ENCODE measurements at regions not wholly inside any gene's neighbourhood (a gene's known extent, or its start where the extent isn't known, plus 50 kb on each side); places are given as distances from the start of the nearest gene placed in this dataset.
A peak's percentile ranks its signal among the peaks of the same experiment; 100 is the strongest.
"Not testable (repeated sequence)": the region's sequence is repeated elsewhere in the genome, so short reads cannot be mapped to it uniquely, and the experiment has no call there.

DNA sequence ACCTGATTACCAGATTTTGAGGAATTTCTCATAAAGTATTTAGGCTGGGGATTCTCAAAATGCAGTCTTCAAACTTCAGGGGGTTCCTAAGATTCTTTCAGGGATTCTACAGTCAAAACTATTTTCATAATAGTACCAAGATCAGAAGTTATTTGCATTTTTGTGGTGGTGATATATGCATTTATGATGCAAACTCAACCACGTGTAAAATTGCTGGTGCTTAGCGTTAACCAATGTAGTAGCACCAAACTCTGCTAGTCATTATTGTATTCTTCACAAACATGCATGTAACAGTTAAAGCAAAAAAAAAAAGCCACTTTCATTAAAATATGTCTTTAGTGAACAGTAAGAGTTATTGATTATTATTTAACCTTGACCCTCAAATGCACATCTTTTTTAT, 274.9 kb upstream of the DNAJC19 start:
- DNase-seq (ENCODE audit: low spot score): no peak

DNA sequence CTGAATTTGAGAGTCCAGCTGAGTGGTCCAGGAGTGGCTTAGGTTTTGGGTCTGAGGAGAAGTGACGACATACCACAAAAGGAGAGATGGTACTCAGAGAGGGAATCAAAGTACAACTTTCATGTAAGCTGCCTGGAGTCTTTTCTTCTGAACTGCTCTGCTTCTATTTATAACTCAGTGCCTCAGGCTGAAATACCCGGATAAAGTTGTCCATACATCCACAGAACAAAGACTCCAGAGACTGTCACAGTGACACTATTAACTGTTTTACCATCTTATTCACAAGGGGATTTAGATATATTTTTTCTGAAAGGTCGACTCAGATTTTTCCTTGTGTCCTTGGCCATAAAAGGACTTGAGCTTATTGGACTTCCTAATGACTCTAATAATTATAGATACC, 264.3 kb upstream of the DNAJC19 start:
- no peak for DNase-seq (ENCODE audit: low spot score)

DNA sequence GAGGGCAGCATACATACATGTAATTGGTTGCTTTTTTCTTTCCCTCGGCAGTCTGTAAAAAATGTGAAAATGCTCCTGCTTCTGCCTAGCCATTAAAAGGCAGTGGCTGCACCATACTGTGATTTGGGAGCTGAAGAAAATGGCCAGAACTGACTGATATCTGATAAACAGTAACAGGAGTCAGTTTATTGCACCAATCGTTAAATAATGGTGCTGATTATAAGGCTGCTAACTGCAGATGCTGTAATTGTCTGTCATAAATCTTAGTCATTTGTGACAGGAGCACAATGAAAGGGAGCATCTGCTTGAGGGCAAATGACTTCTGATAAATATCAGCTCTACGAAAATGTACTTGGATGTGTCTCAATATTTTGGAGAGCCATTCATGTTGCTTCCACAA, 263.1 kb upstream of the DNAJC19 start:
- DNase-seq (ENCODE audit: low spot score): no peak

DNA sequence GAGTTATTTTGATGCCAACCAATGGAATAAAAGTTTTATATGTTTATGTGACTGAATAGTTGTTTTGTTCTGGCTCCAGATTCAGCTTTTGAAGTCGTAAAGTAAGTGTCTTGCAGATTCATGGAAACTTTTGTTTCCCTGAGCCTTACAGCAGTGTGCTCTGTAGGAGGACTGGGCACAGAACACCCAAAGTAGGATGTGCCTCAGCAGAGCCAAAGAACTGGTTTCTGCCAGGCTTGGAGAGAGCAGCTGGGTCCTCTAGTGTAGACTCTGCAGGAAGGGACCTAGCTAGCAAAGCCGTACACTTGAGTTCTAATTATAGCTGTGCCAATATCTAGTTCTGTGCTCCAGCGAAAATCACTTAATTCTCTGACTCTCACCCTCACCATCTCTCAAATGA, 261.2 kb upstream of the DNAJC19 start:
- DNase-seq (ENCODE audit: low spot score): no peak

DNA sequence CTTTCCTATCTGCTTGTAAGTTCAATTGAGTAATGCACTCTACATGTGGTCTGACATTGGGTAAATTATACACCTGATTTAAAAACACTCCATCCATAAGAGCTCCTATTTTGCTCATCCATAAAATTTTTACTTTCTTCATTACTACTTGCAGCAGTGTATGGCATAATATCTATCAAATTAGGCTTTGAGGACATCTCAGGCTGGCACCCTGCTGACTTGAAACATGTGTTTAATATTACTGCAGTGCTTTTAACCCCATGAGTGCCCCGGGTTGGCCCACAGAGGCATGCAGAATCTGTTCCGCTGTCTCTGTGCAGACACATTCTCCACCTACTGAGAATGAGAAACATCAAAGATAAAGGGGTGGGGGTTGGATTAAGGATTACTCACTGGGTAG, 249.9 kb upstream of the DNAJC19 start:
- DNase-seq (ENCODE audit: low spot score): no peak

DNA sequence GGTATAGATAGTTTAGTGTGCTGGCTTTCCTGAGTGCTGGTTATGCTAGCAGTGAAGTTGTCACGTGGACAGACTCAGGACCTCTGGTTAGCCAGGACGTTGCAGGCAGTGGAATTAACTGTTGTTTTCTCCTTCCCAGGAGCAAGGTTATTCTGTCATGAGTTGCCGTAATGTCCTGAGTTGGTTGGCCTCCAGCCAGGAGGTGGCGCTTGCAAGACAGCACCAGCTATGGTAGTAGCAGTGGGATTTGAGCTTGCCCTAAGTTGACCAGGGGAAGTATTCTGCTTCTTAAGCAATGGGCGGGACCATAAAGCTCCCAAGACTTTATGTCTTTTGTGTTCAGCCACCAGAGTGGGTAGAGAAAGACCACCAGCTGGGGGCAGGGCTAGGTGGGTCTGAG, 240.7 kb upstream of the DNAJC19 start:
- DNase-seq (ENCODE audit: low spot score): no peak

DNA sequence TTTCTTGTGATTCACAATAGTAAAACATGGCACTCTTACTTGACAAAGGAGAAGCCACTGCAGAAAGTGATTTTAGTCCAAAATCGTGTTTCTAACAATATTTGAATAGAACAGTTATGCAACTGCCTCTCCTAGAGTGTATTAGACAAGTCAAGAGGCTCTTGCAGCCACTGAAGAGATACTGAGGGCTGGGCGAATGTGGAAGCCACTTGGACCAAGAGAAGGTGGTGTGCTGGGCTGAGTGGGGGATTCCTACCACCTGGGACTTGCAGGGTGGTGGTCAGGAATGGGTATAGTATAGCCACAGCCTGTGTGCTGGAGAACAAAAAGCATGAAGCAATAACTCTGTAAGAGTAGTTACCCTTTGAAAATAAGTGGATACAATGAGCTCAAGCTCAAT, 223.8 kb upstream of the DNAJC19 start:
- no peak for DNase-seq (ENCODE audit: low spot score)

DNA sequence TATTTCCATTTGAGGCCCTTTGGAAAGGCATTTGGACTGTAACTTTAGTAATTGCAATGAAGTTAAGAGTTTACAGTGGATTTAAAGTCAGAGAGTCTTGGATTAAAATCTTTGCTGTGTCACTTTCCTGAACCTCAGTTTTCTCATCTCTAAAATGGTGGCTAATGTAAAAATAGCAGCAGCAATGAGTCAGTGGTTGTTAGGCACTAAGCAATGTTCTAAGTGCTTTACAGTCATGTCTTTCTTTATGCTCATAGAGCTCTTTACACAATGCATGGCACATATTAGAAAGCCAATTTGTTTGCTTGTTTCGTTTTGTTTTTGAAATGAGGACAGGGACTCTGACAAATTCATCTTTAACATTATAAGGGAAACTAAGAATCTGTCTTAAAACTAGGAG, 222.7 kb upstream of the DNAJC19 start:
- DNase-seq (ENCODE audit: low spot score): no peak

DNA sequence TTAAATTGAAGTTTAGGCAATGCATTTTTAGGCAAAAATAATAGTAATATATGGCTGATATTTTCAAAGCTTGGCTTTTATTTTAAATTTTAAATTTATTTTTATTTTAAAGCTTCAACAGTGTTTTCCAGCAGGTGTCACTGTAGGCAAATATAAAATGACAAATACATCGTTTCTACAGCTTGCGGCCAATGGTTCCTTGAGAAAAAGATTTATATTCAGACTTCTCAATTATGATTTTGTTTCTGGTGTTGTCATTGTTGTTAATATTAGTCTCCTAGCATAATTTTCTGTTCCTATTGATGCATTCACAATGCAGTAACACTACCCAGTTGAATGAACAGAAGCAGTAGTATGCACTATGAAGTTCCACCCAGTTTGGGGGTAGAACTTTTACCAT, 220.7 kb upstream of the DNAJC19 start:
- DNase-seq (ENCODE audit: low spot score): peak; percentile 40

DNA sequence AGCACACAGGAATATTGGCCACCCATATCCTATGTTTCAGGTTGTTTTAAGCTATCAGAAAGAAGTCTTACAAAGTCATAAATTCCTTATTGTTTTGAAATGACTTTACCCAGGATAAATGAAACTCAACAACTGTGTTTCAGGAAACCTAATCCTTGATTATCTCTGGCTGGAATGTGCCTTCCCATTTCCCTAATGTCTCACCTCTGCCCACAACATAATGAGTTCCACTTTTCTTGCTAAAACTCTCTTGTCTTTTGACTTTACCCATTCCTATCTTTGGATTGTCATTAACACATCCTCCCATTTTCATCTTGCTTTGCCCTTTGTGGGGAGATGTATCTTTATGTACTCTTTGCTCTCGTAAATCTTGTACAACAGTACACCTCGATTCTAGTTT, 200.0 kb upstream of the DNAJC19 start:
- DNase-seq (ENCODE audit: low spot score): no peak

DNA sequence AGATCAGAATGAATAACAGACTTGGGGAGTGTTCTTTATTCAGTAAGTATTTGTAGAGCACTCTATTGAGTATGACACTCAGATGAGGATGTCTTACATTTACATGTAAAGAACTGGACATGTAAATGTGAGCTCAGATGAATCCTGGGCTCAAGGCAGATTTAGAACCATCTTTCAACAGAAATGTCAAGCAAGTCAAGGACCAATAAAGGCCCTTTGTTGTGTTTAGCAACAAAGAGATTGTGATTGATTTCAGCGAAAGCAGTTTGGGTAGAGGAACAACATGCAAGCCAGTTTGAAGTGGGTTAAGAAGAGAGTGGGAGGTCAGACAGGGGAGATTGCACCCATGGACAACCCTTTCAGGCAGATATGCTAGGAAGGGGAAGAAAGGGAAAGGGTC, 194.2 kb upstream of the DNAJC19 start:
- no peak for DNase-seq (ENCODE audit: low spot score)

DNA sequence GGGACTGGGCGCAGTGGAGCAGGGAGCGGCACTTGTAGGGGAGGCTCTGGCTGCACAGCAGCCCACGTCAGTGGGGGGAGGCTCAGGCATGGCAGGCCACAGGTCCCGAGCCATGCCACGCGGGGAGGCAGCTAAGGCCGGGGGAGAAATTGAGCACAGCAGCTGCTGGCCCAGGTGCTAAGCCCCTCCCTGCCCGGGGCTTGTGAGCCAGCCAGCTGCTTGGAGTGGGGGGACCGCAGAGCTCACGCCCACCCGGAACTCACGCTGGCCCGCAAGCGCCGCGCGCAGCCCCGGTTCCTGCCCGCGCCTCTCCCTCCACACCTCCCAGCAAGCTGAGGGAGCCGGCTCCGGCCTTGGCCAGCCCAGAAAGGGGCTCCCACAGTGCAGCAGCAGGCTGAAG, 193.5 kb upstream of the DNAJC19 start:
- not testable (repeated sequence) for DNase-seq (ENCODE audit: low spot score)

DNA sequence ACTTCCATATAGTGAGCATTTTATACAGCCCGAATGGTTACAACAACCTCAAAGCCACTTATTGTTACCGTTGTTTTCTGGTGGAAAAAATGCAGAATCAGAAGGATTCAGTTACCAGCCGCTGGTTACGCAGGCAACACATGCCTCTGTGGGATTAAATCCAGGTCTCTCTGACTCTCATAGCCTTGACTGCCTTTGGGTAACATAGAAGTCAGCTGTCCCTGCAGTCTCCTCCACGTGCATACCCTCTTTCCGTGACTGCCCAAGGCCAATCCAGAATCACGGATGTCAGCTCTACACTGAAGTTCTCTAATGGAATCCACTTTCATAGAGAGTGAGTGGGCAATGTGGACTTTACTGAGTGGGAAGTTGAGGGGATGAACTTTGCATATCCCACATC, 189.5 kb upstream of the DNAJC19 start:
- DNase-seq (ENCODE audit: low spot score): no peak

DNA sequence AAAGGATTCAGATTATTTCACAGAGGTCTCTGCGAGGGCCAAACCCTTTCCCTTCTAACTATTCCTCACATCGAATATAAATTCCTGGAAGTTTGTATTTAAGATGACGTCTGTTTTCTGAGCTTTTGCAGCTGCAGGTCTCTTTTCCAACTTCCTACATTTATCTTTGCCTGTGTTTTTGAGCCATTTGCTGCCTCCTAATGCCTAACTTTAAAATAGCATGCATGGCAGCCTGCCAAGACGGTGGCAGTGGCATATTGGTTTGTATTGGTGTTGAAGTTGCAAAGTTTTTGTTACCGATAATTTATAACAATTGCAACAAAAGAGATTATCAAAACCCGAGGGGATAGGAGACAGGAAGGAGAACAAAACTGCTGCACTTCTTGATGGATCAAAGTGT, 187.1 kb upstream of the DNAJC19 start:
- peak; percentile 73 for DNase-seq (ENCODE audit: low spot score)

DNA sequence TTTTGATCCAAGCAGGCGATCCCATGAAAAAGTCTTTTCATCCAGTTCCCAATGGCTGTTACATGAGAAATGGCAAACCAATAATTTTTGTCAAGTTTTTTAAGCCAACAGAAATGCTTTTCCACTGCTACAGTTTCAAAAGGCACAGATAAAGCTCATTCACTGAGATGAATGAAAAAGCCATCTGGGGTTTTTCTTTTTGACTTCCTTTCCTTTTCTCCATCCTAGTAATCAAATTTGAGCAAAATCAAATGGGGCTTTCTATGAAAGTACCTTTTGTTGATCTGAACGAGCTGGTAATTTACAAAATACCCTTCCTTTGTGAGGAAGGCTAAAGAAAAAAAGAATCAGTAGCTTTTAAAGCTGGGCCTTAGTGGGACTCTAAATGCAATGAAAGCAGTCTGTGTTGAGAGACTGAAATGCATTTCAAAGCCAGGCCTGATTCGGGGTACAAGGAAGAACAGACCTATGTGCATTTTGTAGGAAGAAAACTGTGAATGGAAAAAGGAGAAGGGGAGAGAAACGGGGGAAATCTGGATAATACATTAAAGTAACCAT, 185.2 kb upstream of the DNAJC19 start:
- DNase-seq (ENCODE audit: low spot score): no peak

DNA sequence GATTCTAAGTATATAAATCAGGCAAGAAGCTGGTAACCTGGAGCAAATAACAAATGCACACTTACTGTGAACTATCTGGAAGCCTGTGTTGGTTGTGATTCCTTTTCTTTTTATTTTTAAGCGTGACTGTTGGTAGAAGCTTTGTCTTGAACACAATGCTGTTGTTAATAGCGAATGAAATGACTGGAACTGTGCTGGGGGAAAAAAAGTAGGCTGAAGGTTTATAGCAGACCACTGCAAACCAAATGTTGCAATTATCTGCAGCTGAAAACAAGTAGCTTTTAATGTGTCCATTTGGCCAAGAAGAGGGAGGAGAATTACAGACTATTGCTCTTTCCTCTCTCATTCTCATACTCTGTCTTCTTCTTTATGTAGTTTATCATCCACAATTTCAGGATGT, 184.5 kb upstream of the DNAJC19 start:
- no peak for DNase-seq (ENCODE audit: low spot score)

DNA sequence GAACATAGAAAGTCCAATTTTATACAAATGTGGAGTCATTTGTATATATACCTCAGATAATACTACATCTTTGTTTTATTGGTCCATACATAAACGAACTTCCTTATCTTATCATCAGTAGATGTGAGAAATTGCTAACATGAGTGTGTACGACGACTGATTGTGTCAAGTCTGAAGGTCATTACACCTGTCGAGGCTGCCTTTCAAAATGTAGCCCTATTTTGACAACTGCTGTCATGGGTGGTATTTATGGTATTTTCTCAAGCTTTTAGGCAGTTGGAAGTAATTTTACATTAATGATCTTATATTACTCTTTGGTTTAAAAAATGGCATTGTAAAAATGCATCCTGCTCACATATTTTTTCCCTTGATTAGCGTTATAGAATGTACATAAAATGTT, 183.7 kb upstream of the DNAJC19 start:
- no peak for DNase-seq (ENCODE audit: low spot score)

DNA sequence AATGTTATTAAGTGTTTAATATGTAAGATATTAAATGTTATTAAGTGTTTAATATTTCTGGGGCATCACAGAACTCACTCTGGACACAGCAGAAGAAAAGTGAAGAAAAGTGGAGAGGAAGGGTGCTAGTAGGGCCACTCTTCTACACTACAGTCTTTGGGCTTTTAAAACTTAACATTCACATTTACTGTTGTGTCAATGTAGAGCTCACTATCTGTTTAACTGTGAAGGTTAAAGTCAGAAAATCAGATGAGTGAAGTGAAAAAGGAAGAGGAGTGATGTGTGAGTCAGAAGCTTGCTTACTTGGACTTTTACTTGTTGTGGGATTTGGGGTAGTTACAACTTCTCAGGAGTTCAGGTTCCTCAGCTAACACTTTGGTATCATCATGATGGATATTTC, 145.3 kb upstream of the DNAJC19 start:
- DNase-seq (ENCODE audit: low spot score): no peak

DNA sequence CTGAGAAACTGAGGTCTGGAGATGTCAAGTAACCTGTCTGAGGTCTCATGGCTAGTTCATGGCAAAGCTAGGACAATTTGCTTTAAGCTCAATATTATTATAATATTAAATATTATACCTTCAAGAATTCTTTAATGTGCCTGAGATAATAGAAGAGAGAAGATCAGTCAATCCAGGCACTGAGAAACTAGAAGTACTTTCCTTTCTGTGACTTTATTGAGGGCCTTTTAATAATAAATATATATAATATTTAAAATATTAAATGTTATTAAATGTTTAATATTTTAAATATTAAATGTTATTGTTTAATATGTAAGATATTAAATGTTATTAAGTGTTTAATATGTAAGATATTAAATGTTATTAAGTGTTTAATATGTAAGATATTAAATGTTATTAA, 144.3 kb upstream of the DNAJC19 start:
- DNase-seq (ENCODE audit: low spot score): no peak

DNA sequence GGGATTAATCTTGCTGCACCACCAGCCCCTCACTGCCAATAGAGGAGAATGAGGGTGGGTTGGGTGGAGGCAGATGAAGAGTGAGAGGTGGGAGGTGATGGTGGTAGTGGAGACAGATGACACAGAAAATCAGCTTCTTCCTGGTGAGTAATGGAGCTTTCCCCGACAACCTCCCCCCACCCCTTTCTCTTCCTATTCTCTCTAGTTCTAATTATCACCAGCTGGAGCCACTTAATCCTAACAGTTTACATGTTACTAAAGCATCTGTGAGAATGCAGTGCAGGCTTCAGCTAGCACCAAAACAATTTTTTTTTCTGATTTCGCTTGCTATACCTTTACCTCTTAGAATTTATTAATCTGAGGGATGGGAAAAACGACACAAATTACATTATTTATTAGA, 116.1 kb upstream of the DNAJC19 start:
- no peak for DNase-seq (ENCODE audit: low spot score)

DNA sequence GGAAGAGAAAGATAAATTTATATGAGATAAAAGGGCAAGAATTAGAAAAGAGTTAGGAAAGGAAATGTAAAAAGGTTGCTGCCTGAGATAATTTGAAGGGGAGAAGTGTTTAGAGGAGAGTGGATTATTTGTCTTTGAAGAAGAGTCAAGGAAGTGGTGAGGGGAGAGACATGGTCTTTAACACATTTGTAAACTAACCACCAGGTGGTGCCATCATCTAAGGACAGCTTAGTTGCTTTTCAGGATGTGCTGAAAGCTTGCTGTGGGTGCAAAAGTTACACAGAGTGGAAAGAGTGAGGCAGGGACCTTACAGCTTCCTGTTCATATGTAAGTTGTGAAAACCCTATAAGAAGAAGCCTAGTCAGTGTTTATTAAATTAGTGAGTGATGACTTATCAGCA, 114.1 kb upstream of the DNAJC19 start:
- peak; percentile 74 for DNase-seq (ENCODE audit: low spot score)

DNA sequence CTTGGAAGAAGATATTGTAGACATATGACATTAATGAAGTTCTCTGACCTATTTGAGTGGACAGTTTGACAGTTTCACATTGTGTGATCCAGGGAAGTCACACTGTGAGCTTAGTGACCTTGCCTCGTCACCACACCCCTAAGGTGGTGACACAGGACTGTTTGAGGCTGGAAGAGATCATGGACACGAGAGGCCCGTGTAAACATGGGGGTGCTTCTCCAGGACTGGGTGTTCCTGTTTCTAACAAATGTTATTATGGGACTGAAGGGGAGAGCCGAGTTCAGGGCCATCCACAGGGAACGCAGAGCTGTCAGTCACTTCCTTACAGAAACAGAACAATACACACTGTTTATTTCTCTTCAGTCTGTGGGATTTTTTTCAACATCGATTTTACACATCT, 96.5 kb upstream of the DNAJC19 start:
- DNase-seq (ENCODE audit: low spot score): no peak

DNA sequence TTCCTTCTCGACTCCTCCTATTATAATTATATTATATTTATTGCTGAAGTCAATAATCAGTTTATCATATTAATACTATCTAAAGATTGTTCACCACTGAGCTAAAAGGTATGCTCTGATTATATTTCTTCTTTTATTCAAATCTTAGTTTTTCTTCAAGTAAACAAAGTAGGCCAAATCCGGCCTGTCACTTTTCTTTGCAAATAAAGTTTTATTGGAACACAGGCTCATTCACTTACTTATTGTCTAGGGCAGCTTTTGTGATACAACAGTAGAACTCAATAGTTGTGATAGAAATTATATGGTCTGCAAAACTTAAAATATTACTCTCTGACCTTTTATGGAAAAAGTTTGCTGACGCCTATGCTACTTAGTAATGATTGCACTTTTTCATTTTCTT, 92.4 kb upstream of the DNAJC19 start:
- peak; percentile 8 for DNase-seq (ENCODE audit: low spot score)

DNA sequence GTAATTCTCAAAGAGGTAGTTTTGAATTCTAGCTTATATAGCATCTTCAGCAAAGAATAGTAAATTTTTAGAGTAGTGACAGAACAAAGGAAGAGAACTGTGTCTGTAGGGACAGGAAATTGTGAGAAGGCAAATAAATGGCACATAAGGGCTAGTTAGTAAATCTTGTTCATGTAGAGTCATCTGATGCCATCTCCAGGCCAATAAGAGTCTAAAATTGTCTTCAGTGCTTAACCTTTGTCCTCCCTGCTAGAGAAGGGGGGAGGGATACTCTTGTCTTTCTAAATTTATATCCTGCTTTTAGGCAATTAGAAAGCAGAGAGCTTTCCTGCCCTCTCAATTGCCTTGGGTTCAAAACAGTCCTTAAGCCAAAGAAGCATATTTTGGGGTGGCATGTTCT, 87.0 kb upstream of the DNAJC19 start:
- no peak for DNase-seq (ENCODE audit: low spot score)

DNA sequence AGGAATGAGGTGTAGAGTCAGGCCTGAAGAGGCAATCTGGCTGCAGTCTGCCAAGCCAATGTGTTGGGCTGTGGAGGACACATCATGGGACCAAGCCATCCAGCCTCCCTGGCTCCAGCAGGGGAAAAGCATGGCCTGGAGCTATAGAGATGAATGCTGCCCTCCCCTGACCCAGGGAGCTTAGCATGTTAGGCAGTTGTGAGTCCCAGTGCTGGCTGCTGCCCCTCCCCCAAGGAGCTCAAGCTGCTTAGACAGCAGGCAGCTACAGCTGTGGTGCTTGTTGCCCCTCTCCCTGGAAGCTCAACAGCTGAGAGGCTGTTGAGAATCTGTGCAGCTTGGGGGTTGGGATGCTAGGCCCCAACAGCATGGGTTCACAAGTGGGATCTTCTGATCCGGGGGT, 85.6 kb upstream of the DNAJC19 start:
- no peak for DNase-seq (ENCODE audit: low spot score)

Data from NAMALWA (cell line).